ENCODE measurements at regions not wholly inside any gene's neighbourhood (a gene's known extent, or its start where the extent isn't known, plus 50 kb on each side); places are given as distances from the start of the nearest gene placed in this dataset.
A peak's percentile ranks its signal among the peaks of the same experiment; 100 is the strongest.

DNA sequence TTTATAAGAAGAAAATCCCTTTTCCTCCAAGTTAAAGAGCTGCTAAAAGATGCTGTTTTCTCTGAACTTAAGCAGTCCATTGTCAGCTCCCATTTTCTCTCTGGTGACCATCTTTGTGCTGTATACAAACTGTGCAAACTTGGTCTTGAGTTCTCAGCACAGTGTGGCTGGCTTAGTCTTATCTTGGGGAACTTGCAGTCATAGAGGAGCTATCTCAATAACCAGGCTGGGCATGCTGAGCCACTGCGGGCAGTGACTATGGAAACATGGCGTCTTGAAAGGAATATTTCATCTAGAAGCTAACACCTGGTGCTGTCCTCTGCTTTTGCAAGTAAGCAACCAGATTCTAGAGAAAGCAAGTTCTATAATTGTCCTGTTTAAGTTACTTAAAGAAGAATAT lies 1334.4 kb upstream of the CELF4 start:
- no CpG with 5 or more reads among the region's 2 CpGs for WGBS (ENCODE audit: insufficient coverage, insufficient read length)
- Histone ChIP-seq H3K36me3 (ENCODE audit: control insufficient read depth, insufficient read depth, low read length) (no peaks in the 10 kb centered on the region), H3K4me3 (ENCODE audit: low read length) (no peak overlapping the region), H3K27ac (ENCODE audit: low read length) (no peak overlapping the region), H3K27me3 (ENCODE audit: control insufficient read depth, insufficient read depth, low read length) (no peaks in the 10 kb centered on the region), H3K9me3 (ENCODE audit: control insufficient read depth, insufficient read depth, low read length) (no peaks in the 10 kb centered on the region), H3K4me1 (ENCODE audit: control insufficient read depth, insufficient read depth, low read length) (no peaks in the 10 kb centered on the region; the same call in 1 of the 2 replicates)
- no peak for DNase-seq (ENCODE audit: low read depth, low spot score)

DNA sequence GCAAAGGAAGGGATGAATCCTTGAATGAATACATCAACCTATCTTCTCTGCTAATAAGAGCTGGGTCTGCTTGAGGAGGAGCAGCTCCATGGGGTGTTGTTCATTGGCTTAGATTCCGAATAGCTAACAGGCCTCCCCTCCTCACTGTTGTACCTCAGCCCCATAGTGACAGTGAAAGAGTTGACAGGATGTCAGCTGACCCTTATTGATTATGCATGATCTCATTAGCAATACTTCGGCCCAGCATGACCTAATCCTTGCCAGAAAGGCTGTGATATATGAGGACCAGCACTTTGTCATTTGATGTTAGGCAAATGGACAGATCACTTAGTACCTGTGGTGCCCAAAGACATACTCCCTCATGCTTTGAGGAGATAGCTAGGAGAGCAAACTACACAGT lies 1333.7 kb upstream of the CELF4 start:
- no peaks in the 10 kb centered on the region for H3K9me3 ChIP-seq (ENCODE audit: control insufficient read depth, insufficient read depth, low read length)
- H3K36me3 ChIP-seq (ENCODE audit: control insufficient read depth, insufficient read depth, low read length): no peaks in the 10 kb centered on the region
- H3K4me3 ChIP-seq (ENCODE audit: low read length): no peak overlapping the region
- no peaks in the 10 kb centered on the region; the same call in 1 of the 2 replicates for H3K4me1 ChIP-seq (ENCODE audit: control insufficient read depth, insufficient read depth, low read length)
- no peak for DNase-seq (ENCODE audit: low read depth, low spot score)
- no peak overlapping the region for H3K27ac ChIP-seq (ENCODE audit: low read length)
- H3K27me3 ChIP-seq (ENCODE audit: control insufficient read depth, insufficient read depth, low read length): no peaks in the 10 kb centered on the region
- no CpG with 5 or more reads among the region's 2 CpGs for WGBS (ENCODE audit: insufficient coverage, insufficient read length)

DNA sequence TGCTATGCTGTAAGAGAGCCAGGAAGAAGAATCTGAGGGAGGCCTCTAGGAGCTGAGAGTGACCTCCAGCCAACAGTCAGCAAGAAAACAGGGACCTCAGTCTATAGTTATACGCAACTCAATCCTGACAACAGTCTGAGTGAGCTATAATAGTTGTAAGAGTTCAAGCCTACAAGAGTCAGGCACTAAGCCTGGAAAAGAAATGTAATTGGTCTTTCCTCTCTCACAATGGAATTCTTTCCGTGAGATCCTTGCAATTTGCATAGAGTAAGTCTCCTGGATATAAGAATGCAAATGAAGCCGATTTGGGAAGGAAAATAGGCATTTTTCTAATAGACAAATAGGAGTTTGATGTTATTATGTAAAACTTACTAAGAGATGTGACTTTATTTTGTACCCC lies 1332.6 kb upstream of the CELF4 start:
- WGBS (ENCODE audit: insufficient coverage, insufficient read length): no CpG with 5 or more reads among the region's 3 CpGs
- no peak overlapping the region for H3K4me3 ChIP-seq (ENCODE audit: low read length)
- no peak overlapping the region for H3K27ac ChIP-seq (ENCODE audit: low read length)
- H3K36me3 ChIP-seq (ENCODE audit: control insufficient read depth, insufficient read depth, low read length): no peaks in the 10 kb centered on the region
- no peak for DNase-seq (ENCODE audit: low read depth, low spot score)
- H3K9me3 ChIP-seq (ENCODE audit: control insufficient read depth, insufficient read depth, low read length): no peaks in the 10 kb centered on the region
- H3K4me1 ChIP-seq (ENCODE audit: control insufficient read depth, insufficient read depth, low read length): no peaks in the 10 kb centered on the region; the same call in 1 of the 2 replicates
- no peaks in the 10 kb centered on the region for H3K27me3 ChIP-seq (ENCODE audit: control insufficient read depth, insufficient read depth, low read length)

DNA sequence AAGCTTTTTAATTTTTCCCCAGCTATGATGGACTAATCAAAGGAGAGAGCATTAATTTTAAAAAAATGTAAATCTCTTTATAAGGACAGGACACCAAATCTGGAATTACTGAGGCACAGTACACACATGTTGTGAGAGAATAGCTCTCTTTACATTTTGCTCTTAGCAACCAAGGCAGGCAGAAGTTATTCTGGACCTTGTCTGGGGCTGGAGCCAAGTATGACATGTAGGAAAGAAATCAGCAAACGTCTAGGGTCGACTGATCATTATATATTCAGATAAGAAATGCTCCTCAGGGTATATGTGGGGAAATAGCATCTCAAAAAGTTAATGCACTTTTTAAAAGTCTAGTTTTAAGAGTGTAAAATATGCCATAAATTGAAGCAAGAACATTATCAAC lies 1330.0 kb upstream of the CELF4 start:
- H3K4me1 ChIP-seq (ENCODE audit: control insufficient read depth, insufficient read depth, low read length): no peaks in the 10 kb centered on the region; the same call in 1 of the 2 replicates
- no peak overlapping the region for H3K27ac ChIP-seq (ENCODE audit: low read length)
- DNase-seq (ENCODE audit: low read depth, low spot score): no peak
- no CpG with 5 or more reads among the region's 2 CpGs for WGBS (ENCODE audit: insufficient coverage, insufficient read length)
- no peak overlapping the region for H3K4me3 ChIP-seq (ENCODE audit: low read length)
- no peaks in the 10 kb centered on the region for H3K36me3 ChIP-seq (ENCODE audit: control insufficient read depth, insufficient read depth, low read length)
- no peaks in the 10 kb centered on the region for H3K27me3 ChIP-seq (ENCODE audit: control insufficient read depth, insufficient read depth, low read length)
- no peaks in the 10 kb centered on the region for H3K9me3 ChIP-seq (ENCODE audit: control insufficient read depth, insufficient read depth, low read length)

DNA sequence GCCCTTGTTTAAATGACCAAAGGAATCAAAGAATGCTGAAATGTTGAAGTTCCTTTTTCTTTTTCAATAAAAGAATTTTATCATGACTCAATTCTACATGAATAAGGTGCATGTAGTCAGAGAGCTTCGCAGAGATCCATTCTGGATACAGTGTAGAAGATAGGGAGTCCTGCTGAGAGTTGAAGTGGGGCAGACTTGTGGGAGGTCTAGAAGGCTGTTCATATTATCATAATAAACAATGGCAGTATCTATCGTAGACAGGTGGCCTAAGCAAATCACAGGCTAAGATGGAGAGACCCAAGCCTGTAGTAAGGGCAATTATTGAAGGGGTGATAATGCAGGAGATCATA lies 1322.0 kb upstream of the CELF4 start:
- DNase-seq (ENCODE audit: low read depth, low spot score): no peak
- Histone ChIP-seq H3K4me3 (ENCODE audit: low read length) (no peak overlapping the region), H3K36me3 (ENCODE audit: control insufficient read depth, insufficient read depth, low read length) (no peaks in the 10 kb centered on the region), H3K4me1 (ENCODE audit: control insufficient read depth, insufficient read depth, low read length) (no peaks in the 10 kb centered on the region), H3K27ac (ENCODE audit: low read length) (no peak overlapping the region), H3K27me3 (ENCODE audit: control insufficient read depth, insufficient read depth, low read length) (no peaks in the 10 kb centered on the region), H3K9me3 (ENCODE audit: control insufficient read depth, insufficient read depth, low read length) (no peaks in the 10 kb centered on the region)
- WGBS (ENCODE audit: insufficient coverage, insufficient read length): no CpG with 5 or more reads among the region's 2 CpGs

DNA sequence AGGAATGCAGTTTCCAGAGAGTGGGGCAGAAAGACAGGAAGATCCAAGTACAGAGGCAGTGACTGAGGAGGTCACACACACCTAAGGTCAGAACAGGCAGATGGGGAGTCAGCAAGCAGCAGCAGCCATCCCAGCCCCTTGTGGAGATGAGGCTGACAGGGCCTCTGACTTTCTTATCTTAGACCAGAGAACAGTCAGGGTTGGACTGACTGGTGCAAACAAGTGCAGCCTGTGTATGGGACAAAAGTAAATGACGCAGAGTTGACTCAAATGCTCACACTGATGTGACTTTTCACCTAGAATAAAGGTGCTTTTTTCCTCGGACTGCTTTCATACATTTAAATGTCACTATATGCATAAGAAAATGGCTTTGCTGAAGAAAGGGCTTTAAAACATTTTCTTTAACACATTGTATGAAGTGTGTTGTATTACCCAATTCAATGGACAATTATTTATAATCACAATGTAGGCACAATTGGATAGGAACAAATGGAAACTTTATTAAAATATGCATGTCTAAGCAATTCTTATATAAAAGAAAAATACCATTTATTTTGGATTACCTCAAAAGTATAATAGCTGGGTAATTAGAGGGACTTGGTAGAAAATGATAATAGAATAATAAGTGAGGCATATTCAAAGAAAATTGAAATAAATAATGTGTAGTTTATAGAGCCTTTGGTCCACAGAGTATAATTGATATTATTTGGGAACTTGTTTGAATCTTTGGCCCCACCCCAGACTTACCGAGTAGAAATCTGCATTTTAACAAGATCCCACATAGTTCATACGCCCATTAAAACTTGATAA lies 1321.5 kb upstream of the CELF4 start:
- no peaks in the 10 kb centered on the region for H3K9me3 ChIP-seq (ENCODE audit: control insufficient read depth, insufficient read depth, low read length)
- no peaks in the 10 kb centered on the region for H3K36me3 ChIP-seq (ENCODE audit: control insufficient read depth, insufficient read depth, low read length)
- H3K4me3 ChIP-seq (ENCODE audit: low read length): no peak overlapping the region
- no peaks in the 10 kb centered on the region for H3K27me3 ChIP-seq (ENCODE audit: control insufficient read depth, insufficient read depth, low read length)
- no CpG with 5 or more reads among the region's 4 CpGs for WGBS (ENCODE audit: insufficient coverage, insufficient read length)
- H3K27ac ChIP-seq (ENCODE audit: low read length): no peak overlapping the region
- no peak for DNase-seq (ENCODE audit: low read depth, low spot score)
- H3K4me1 ChIP-seq (ENCODE audit: control insufficient read depth, insufficient read depth, low read length): no peaks in the 10 kb centered on the region

DNA sequence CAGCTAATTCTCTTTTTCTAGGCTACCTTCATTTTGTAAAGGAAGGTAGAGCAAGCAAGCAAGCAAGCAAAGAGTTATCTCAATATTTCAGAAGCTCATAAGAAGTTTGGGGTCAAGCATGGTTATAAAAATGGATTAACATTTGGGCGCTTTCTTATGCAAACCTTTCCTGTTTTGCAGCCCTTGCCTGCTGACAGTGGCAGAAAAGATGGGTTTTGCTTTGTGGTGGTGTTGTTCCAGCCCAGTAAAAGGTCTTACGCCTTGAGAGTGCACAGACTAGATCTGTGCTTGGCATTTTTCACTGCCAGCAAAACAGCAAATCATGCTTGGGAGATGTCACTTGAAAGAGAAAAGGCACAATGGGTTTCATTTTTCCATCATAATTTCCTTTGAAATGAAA lies 1320.6 kb upstream of the CELF4 start:
- H3K36me3 ChIP-seq (ENCODE audit: control insufficient read depth, insufficient read depth, low read length): no peaks in the 10 kb centered on the region
- H3K9me3 ChIP-seq (ENCODE audit: control insufficient read depth, insufficient read depth, low read length): no peaks in the 10 kb centered on the region
- H3K27ac ChIP-seq (ENCODE audit: low read length): no peak overlapping the region
- H3K4me3 ChIP-seq (ENCODE audit: low read length): no peak overlapping the region
- DNase-seq (ENCODE audit: low read depth, low spot score): no peak
- H3K4me1 ChIP-seq (ENCODE audit: control insufficient read depth, insufficient read depth, low read length): no peaks in the 10 kb centered on the region
- H3K27me3 ChIP-seq (ENCODE audit: control insufficient read depth, insufficient read depth, low read length): no peaks in the 10 kb centered on the region
- no CpG with 5 or more reads among the region's 2 CpGs for WGBS (ENCODE audit: insufficient coverage, insufficient read length)

DNA sequence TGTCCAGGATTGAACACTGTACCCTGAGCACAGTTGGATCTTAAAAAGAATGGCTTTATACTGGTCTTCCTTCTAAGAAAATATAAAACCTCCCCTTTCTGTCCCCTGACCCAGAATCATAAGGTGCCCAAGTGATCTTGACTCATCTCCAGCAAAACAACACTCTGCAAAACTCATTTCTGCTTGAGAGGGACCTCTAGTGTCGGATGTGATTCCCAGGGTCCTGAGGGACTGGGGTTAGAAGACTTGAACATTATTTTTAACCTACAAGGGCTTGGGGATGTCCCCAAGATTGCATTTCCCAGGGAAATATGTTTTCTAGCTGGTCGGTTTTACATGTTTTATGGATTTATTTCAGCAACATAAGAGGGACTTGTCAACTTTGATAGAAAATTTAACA lies 1318.5 kb upstream of the CELF4 start:
- H3K36me3 ChIP-seq (ENCODE audit: control insufficient read depth, insufficient read depth, low read length): no peaks in the 10 kb centered on the region
- peak; percentile 11 for DNase-seq (ENCODE audit: low read depth, low spot score)
- no peak overlapping the region for H3K4me3 ChIP-seq (ENCODE audit: low read length)
- H3K27me3 ChIP-seq (ENCODE audit: control insufficient read depth, insufficient read depth, low read length): no peaks in the 10 kb centered on the region
- H3K4me1 ChIP-seq (ENCODE audit: control insufficient read depth, insufficient read depth, low read length): no peaks in the 10 kb centered on the region
- no peak overlapping the region for H3K27ac ChIP-seq (ENCODE audit: low read length)
- no CpG with 5 or more reads among the region's 2 CpGs for WGBS (ENCODE audit: insufficient coverage, insufficient read length)
- H3K9me3 ChIP-seq (ENCODE audit: control insufficient read depth, insufficient read depth, low read length): no peaks in the 10 kb centered on the region

DNA sequence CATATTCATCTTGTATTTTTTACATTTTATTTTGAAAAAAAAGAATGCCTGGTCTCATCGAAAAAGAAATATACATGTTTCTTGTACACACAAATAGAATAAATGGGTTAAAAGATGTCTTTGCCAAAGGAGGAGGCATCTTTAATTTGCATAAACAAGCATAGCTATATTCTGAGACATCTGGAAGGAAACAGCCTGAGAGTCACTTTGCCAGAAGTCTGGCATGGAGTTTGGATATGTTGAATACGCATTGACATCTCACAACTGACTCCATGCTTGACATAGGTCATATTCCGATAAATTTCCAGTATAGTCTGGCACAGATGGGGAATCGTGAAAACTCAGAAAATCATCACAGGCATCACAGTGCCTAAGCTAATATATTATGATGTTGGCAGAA lies 1317.5 kb upstream of the CELF4 start:
- H3K9me3 ChIP-seq (ENCODE audit: control insufficient read depth, insufficient read depth, low read length): no peaks in the 10 kb centered on the region
- no peaks in the 10 kb centered on the region for H3K4me1 ChIP-seq (ENCODE audit: control insufficient read depth, insufficient read depth, low read length)
- no peak overlapping the region for H3K4me3 ChIP-seq (ENCODE audit: low read length)
- no peaks in the 10 kb centered on the region for H3K36me3 ChIP-seq (ENCODE audit: control insufficient read depth, insufficient read depth, low read length)
- WGBS (ENCODE audit: insufficient coverage, insufficient read length): no CpG with 5 or more reads among the region's 4 CpGs
- no peaks in the 10 kb centered on the region for H3K27me3 ChIP-seq (ENCODE audit: control insufficient read depth, insufficient read depth, low read length)
- H3K27ac ChIP-seq (ENCODE audit: low read length): no peak overlapping the region
- DNase-seq (ENCODE audit: low read depth, low spot score): no peak

DNA sequence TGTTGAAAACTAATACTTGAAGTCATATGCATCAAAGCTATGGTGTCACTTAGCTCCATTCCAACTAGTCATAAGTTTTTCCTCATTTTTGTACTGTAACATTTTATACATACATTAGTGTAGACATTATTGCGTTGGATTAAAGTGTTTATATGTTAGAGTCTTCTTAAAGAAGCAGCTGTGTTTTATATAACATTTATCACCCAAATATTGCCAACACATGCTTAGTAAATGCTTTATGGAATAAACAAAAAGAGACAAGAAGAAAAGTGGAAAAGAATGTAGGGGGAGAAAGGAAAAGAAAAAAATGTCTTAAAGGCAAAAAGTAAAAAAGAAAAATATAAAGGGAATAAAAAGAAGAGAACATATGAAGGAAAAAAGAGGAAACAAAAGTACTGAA lies 1314.3 kb upstream of the CELF4 start:
- H3K27me3 ChIP-seq (ENCODE audit: control insufficient read depth, insufficient read depth, low read length): no peaks in the 10 kb centered on the region
- no peaks in the 10 kb centered on the region for H3K36me3 ChIP-seq (ENCODE audit: control insufficient read depth, insufficient read depth, low read length)
- no peak overlapping the region for H3K4me3 ChIP-seq (ENCODE audit: low read length)
- no peaks in the 10 kb centered on the region for H3K9me3 ChIP-seq (ENCODE audit: control insufficient read depth, insufficient read depth, low read length)
- H3K27ac ChIP-seq (ENCODE audit: low read length): no peak overlapping the region
- no peaks in the 10 kb centered on the region for H3K4me1 ChIP-seq (ENCODE audit: control insufficient read depth, insufficient read depth, low read length)
- no CpG with 5 or more reads among the region's 1 CpG for WGBS (ENCODE audit: insufficient coverage, insufficient read length)
- no peak for DNase-seq (ENCODE audit: low read depth, low spot score)

DNA sequence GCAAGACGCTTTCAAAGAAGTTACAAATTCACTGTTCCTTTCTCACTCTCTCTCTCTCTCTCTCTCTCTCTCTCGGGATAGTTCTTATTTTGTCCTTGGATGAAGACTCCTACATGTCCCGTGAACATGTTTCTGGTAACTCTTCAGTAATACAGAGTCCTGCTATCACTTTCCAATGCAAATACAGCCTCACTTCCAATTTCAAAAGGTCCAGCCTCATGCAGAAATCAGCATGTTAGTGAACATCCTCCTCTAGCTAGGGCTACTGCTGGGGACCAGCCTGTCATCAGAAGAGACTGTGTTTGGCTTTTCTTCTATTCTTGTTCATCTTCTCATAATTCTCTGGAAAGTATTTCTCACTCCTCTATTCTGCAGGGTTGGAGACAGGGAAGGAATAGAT lies 1306.7 kb upstream of the CELF4 start:
- Histone ChIP-seq H3K36me3 (ENCODE audit: control insufficient read depth, insufficient read depth, low read length) (no peaks in the 10 kb centered on the region), H3K4me3 (ENCODE audit: low read length) (no peak overlapping the region), H3K27ac (ENCODE audit: low read length) (no peak overlapping the region), H3K27me3 (ENCODE audit: control insufficient read depth, insufficient read depth, low read length) (no peaks in the 10 kb centered on the region), H3K9me3 (ENCODE audit: control insufficient read depth, insufficient read depth, low read length) (no peaks in the 10 kb centered on the region), H3K4me1 (ENCODE audit: control insufficient read depth, insufficient read depth, low read length) (no peaks in the 10 kb centered on the region; the same call in 1 of the 2 replicates)
- WGBS (ENCODE audit: insufficient coverage, insufficient read length): no CpG with 5 or more reads among the region's 3 CpGs
- DNase-seq (ENCODE audit: low read depth, low spot score): no peak
